Gastrocnemius medialis (tissue), 4 donors: ENCODE measurements at regions not wholly inside any gene's neighbourhood (a gene's known extent, or its start where the extent isn't known, plus 50 kb on each side); places are given as distances from the start of the nearest gene placed in this dataset.

Experiments
- ATAC-seq, 2 donors: fragments of 150-250 bp; one replicate each; pipeline ENCODE4 v1.9.1; 2016
- DNase-seq, 2 donors: peaks; one replicate each; pipeline ENCODE4 v3.0.0-alpha.2; 2019
- H3K27ac ChIP-seq, 4 donors: fragments of 200-600 bp; sonication (generic); 1 replicate in 1 of 4; 2 replicates in 3 of 4; pipeline ENCODE4 v1.5.1; 2016 to 2018; ENCODE audit warnings: mild to moderate bottlenecking in 2 of 4, moderate library complexity in 1 of 4
- H3K27me3 ChIP-seq, 3 donors: fragments of 200-600 bp; sonication (generic) in 2 of 3; 1 replicate in 1 of 3; 2 replicates in 2 of 3; pipeline versions ENCODE4 v1.5.1 to v1.6.0; 2016 to 2019; ENCODE audit warnings: mild to moderate bottlenecking in 1 of 3, moderate library complexity in 1 of 3
- H3K36me3 ChIP-seq, 2 donors: fragments of 200-600 bp; sonication (generic) in 1 of 2; one replicate each; pipeline ENCODE4 v1.5.1; 2017 to 2018
- H3K4me1 ChIP-seq, 2 donors: fragments of 200-600 bp; sonication (generic) in 1 of 2; one replicate each; pipeline ENCODE4 v1.5.1; 2016 to 2017; ENCODE audit warnings: mild to moderate bottlenecking in 2 of 2
- H3K4me3 ChIP-seq, 4 donors: fragments of 200-600 bp; sonication (generic) in 3 of 4; 1 replicate in 1 of 4; 2 replicates in 3 of 4; pipeline ENCODE4 v1.5.1; 2016 to 2019; ENCODE audit warnings: mild to moderate bottlenecking in 2 of 4
- H3K9me3 ChIP-seq, 3 donors: fragments of 200-600 bp; sonication (generic) in 2 of 3; 1 replicate in 1 of 3; 2 replicates in 2 of 3; pipeline ENCODE4 v1.5.1; 2016 to 2019
- POLR2A ChIP-seq, 2 donors: fragments of 450-650 bp; IDR thresholded peaks; one replicate each; pipeline ENCODE4 v1.6.1; 2017; ENCODE audit warnings: antibody characterized with exemption in 2 of 2, mild to moderate bottlenecking in 2 of 2, moderate library complexity in 2 of 2
- in situ Hi-C, 4 donors: fragments of 200-750 bp; cut with MboI; loops; one replicate each; pipeline versions ENCODE4 v1.15.0 to v1.8.0; 2017; ENCODE audit warnings: low sequenced_read_pairs in 4 of 4
- intact Hi-C: fragments of 100-400 bp; cut with DNase I; formaldehyde crosslinking; loops from one replicate; pipeline ENCODE4 v1.15.1; 2023; ENCODE audit warnings: low total_unique reads
- TF ChIP-seq, protein P1 (sequence below), 5 experiments: fragments of 450-650 bp in 3 of 5; fragments of 200-600 bp in 2 of 5; sonication (generic) in 2 of 5; IDR thresholded peaks in 4 of 5; conservative IDR thresholded peaks in 1 of 5; 1 replicate in 4 of 5; 2 replicates in 1 of 5; pipeline ENCODE4 v1.5.1; 2016 to 2019; ENCODE audit warnings: antibody characterized with exemption in 5 of 5, mild to moderate bottlenecking in 3 of 5, moderate library complexity in 3 of 5

DNA sequence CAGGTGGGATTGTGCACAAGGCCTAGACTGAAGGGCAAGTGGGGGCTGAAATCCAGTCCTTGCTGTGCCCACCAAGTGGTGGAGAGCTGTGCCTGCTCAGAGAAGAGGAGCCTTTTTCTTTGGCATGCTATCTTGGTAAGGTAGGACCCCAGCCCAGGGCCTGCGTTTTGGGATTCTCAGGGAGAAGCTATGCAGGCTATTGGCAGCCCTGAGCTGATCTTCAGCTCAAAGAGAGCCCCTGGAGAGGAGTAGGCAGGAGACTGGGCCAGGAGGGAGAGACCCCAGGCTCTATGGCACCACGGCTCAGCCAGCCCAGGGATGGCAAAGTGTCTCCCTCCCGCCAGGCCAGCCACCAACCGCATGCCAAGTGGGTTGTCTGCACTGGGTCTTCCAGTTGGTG lies 119.2 kb upstream of the PCBD1 start:
- in situ Hi-C loops, result no loop called here

DNA sequence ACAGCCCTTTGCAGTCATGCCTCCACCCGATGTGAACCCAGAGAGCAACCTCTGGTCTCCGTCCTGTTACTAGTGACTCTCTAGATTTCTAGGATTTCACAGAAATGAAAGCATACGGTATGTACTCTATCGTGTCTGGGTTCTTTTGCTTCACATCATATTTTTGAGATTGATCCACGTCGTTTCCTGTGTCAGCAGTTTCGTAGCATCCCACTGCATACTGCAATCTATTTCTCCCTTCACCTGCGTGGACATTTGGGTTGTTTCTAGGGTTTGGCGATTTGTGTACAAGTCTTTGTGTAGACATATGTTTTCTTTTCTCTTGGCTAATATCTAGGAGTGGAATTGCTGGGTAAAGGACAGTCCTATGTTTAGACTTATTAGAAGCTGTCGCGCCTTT lies 119.8 kb upstream of the PCBD1 start:
- Histone ChIP-seq H3K27ac (no peak overlapping the region), H3K9me3 (no peaks in the 10 kb centered on the region), H3K4me3 (no peak overlapping the region), H3K4me1 (no peaks in the 10 kb centered on the region), H3K27me3 (no peaks in the 10 kb centered on the region), H3K36me3 (no peaks in the 10 kb centered on the region)
- intact Hi-C loops, result no loop called here
- TF ChIP-seq, protein P1, sequence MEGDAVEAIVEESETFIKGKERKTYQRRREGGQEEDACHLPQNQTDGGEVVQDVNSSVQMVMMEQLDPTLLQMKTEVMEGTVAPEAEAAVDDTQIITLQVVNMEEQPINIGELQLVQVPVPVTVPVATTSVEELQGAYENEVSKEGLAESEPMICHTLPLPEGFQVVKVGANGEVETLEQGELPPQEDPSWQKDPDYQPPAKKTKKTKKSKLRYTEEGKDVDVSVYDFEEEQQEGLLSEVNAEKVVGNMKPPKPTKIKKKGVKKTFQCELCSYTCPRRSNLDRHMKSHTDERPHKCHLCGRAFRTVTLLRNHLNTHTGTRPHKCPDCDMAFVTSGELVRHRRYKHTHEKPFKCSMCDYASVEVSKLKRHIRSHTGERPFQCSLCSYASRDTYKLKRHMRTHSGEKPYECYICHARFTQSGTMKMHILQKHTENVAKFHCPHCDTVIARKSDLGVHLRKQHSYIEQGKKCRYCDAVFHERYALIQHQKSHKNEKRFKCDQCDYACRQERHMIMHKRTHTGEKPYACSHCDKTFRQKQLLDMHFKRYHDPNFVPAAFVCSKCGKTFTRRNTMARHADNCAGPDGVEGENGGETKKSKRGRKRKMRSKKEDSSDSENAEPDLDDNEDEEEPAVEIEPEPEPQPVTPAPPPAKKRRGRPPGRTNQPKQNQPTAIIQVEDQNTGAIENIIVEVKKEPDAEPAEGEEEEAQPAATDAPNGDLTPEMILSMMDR (IDR thresholded peaks at IDR 0.05 in 4 of 5, conservative IDR thresholded peaks at IDR 0.05 in 1 of 5), result no peak
- TF ChIP-seq POLR2A (IDR thresholded peaks at IDR 0.05), result no peak
- in situ Hi-C loops, result no loop called here
- no peak for DNase-seq
- no peak for ATAC-seq

More for the DNA sequence above, 119.2 kb upstream of the PCBD1 start:
- ATAC-seq (no peak), DNase-seq (no peak)
- TF ChIP-seq, protein P1 (IDR thresholded peaks at IDR 0.05 in 4 of 5, conservative IDR thresholded peaks at IDR 0.05 in 1 of 5), result no peak
- no peak for TF ChIP-seq POLR2A (IDR thresholded peaks at IDR 0.05)
- Histone ChIP-seq H3K27ac (no peak overlapping the region), H3K4me1 (no peaks in the 10 kb centered on the region), H3K4me3 (no peak overlapping the region), H3K9me3 (no peaks in the 10 kb centered on the region), H3K36me3 (no peaks in the 10 kb centered on the region), H3K27me3 (no peaks in the 10 kb centered on the region)
- intact Hi-C loops, result no loop called here

DNA sequence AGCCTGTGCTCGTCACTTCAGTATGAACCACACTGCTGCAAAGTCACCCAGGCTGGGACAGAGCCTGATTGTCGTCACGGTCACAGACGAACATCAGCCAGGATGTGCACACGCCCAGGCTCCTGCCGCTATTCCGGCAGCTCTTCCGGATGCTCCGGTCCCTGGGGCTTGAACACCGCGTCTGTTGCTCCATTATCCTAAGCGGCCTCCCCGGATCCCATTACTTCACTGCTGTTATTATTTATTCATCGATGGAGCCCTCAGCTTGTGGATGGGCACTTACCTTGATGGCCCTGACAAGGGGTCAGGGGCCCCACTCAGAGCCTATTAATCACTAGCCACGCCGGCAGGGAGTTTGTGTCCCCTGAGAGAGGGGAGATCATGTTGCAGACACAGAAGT lies 120.8 kb upstream of the PCBD1 start:
- ATAC-seq (no peak), DNase-seq (no peak)
- H3K27ac ChIP-seq, result no peak overlapping the region
- H3K4me3 ChIP-seq, result no peak overlapping the region
- TF ChIP-seq POLR2A (IDR thresholded peaks at IDR 0.05), result no peak
- TF ChIP-seq, protein P1 (IDR thresholded peaks at IDR 0.05 in 4 of 5, conservative IDR thresholded peaks at IDR 0.05 in 1 of 5), result no peak
- no peaks in the 10 kb centered on the region for H3K9me3 ChIP-seq
- no peaks in the 10 kb centered on the region for H3K4me1 ChIP-seq
- in situ Hi-C loops (no loop called here), intact Hi-C loops (no loop called here)
- H3K27me3 ChIP-seq, result no peaks in the 10 kb centered on the region
- no peaks in the 10 kb centered on the region for H3K36me3 ChIP-seq

DNA sequence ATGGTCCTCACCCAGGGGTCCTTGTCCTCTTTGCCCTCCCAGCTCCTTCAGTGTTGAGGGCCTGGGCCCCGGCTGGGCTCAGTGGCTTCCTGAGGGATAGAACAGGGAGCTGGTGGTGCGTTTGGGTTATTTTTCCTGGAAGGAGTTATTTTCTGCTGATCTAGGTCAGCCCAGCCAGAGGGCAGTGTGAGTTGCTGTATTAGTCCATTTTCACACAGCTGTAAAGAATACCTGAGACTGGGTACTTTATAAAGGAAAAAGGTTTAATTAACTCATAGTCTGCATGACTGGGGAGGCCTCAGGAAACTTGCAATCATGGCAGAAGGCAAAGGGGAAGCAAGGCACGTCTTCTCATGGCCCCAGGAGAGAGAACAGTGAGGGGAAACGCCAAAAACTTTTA lies 122.4 kb upstream of the PCBD1 start:
- no peaks in the 10 kb centered on the region for H3K4me1 ChIP-seq
- H3K27ac ChIP-seq, result no peak overlapping the region
- TF ChIP-seq POLR2A (IDR thresholded peaks at IDR 0.05), result no peak
- TF ChIP-seq, protein P1 (IDR thresholded peaks at IDR 0.05 in 4 of 5, conservative IDR thresholded peaks at IDR 0.05 in 1 of 5), result no peak
- no peaks in the 10 kb centered on the region for H3K36me3 ChIP-seq
- no peak overlapping the region for H3K4me3 ChIP-seq
- intact Hi-C loops, result no loop called here
- no peaks in the 10 kb centered on the region for H3K27me3 ChIP-seq
- H3K9me3 ChIP-seq, result no peaks in the 10 kb centered on the region
- ATAC-seq, result no peak
- DNase-seq, result no peak
- in situ Hi-C loops, result no loop called here

DNA sequence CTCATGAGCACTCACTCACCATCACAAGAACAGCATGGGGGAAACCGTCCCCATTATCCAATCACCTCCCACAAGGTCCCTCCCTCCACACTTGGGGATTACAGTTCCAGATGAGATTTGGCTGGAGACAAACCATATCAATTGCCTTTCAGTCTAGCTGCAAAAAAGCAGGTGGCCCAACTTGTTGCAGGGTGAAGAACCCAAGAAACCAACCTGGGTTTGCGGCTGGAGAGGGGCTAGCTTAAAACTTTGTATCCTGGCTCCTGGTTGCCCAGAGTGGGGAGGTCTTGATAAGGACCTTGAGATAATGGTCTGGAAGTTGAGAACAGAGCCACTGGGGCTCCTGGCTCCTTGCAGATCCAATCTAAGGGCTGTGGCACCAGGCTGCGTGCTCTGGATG lies 122.8 kb upstream of the PCBD1 start:
- TF ChIP-seq, protein P1 (IDR thresholded peaks at IDR 0.05 in 4 of 5, conservative IDR thresholded peaks at IDR 0.05 in 1 of 5), result no peak
- TF ChIP-seq POLR2A (IDR thresholded peaks at IDR 0.05), result no peak

More for the DNA sequence above, 122.8 kb upstream of the PCBD1 start:
- Histone ChIP-seq H3K36me3 (no peaks in the 10 kb centered on the region), H3K27ac (no peak overlapping the region), H3K4me3 (no peak overlapping the region), H3K9me3 (no peaks in the 10 kb centered on the region), H3K27me3 (no peaks in the 10 kb centered on the region), H3K4me1 (no peaks in the 10 kb centered on the region)
- in situ Hi-C loops, result no loop called here
- DNase-seq (no peak), ATAC-seq (no peak)
- intact Hi-C loops, result no loop called here
